ENCODE measurements at regions not wholly inside any gene's neighbourhood (a gene's known extent, or its start where the extent isn't known, plus 50 kb on each side); places are given as distances from the start of the nearest gene placed in this dataset.
"Not testable (repeated sequence)": the region's sequence is repeated elsewhere in the genome, so short reads cannot be mapped to it uniquely, and the experiment has no call there.

DNA sequence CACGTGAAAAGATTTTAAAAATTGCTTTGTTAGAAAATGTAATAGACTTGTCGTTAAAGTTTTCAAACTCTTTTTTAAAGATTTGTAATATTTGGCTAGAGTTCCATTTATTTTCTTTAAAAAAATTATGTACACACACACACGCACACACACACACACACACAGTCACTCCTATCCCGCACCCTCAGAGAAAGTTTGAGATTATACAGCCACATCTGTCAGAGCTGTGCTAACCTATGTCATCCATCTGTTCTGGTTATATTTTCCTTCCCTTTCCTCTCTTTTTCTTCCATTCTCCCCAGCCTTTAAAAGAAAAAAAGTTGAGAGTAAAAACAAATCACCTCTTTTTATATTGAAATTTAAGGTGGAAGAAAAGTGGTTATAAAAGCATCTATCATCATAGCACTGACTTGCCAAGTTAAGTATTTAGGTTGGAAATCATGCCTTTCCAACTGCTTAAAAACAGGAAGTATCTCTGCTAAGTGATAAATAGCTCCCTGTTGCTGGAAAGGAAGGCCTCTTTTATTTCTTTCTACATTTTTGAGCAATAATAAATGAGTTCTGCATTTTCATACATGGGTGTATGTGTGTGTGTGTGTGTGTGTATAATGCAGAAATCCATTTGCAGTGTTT is 163.3 kb upstream of the SPRY1 start:
- no peak for TF ChIP-seq CTCF (IDR thresholded peaks at IDR 0.05; ENCODE audit: borderline replicate concordance)
- intact Hi-C loops (cut with micrococcal nuclease): no loop called here
- Histone ChIP-seq H3K27ac (replicated peaks) (no peak overlapping the region), H3K36me3 (no peaks in the 10 kb centered on the region), H3K4me3 (no peak overlapping the region), H3K4me1 (peaks cover 12% of the 10 kb centered on the region), H3K27me3 (ENCODE audit: low read depth) (no peaks in the 10 kb centered on the region), H3K9me3 (replicated peaks) (peaks cover 6% of the 10 kb centered on the region)
- DNase-seq: no peak

DNA sequence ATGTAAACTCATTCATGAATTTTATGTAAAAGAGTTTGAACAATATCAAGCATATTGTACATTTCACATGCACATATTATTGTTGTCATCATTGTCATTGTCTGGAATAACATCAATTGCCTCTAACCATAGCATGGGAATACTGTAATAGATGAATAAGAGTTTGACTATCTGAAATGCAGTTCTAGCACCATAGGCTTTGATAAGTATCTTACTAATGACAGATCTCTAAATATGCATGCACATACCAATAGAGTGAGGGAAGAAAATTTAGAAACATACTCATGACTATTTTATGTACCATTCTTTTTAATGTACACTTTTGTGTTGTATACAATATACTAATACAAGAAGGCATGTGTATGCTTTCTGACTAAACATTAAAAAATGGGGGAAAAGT is 161.6 kb upstream of the SPRY1 start:
- Histone ChIP-seq H3K4me1 (peaks cover 12% of the 10 kb centered on the region), H3K27me3 (ENCODE audit: low read depth) (no peaks in the 10 kb centered on the region), H3K9me3 (replicated peaks) (no peaks in the 10 kb centered on the region), H3K36me3 (no peaks in the 10 kb centered on the region), H3K4me3 (no peak overlapping the region), H3K27ac (replicated peaks) (no peak overlapping the region)
- DNase-seq: no peak
- no peak for TF ChIP-seq CTCF (IDR thresholded peaks at IDR 0.05; ENCODE audit: borderline replicate concordance)
- intact Hi-C loops (cut with micrococcal nuclease): no loop called here

- H3K27ac ChIP-seq (replicated peaks): no peak overlapping the region
- intact Hi-C loops (cut with micrococcal nuclease): no loop called here
- H3K4me3 ChIP-seq: no peak overlapping the region
- H3K9me3 ChIP-seq (replicated peaks): no peaks in the 10 kb centered on the region
- TF ChIP-seq CTCF (IDR thresholded peaks at IDR 0.05; ENCODE audit: borderline replicate concordance): no peak
- no peaks in the 10 kb centered on the region for H3K27me3 ChIP-seq (ENCODE audit: low read depth)
- H3K4me1 ChIP-seq: peaks cover 12% of the 10 kb centered on the region
- no peaks in the 10 kb centered on the region for H3K36me3 ChIP-seq
- DNase-seq: no peak
These were observed 161.2 kb upstream of the SPRY1 start for GRCh38 chr4:123235431-123235830.

DNA sequence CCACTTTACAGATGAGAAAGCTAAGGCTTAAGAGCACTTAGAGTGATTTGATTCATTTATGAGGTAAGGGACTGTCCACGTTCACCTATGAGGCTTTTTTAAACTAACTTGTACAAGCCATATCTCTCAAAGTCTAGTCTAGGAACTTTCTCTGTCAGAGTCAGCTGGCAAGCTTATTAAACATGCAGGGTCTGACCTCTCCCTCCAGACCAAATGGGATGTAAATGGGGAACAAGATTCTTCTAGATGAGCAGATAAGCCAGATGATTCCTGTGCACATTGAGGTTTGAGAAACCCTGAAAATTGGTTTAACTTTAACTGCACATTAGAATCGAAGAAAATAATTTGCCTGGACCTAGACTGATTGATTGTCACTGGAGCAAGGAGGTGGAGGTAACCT is 160.0 kb upstream of the SPRY1 start:
- DNase-seq: no peak
- H3K27ac ChIP-seq (replicated peaks): no peak overlapping the region
- no peaks in the 10 kb centered on the region for H3K36me3 ChIP-seq
- intact Hi-C loops (cut with micrococcal nuclease): no loop called here
- no peaks in the 10 kb centered on the region for H3K27me3 ChIP-seq (ENCODE audit: low read depth)
- H3K9me3 ChIP-seq (replicated peaks): peaks cover under 1% of the 10 kb centered on the region
- no peak for TF ChIP-seq CTCF (IDR thresholded peaks at IDR 0.05; ENCODE audit: borderline replicate concordance)
- H3K4me3 ChIP-seq: no peak overlapping the region
- H3K4me1 ChIP-seq: peaks cover 12% of the 10 kb centered on the region

DNA sequence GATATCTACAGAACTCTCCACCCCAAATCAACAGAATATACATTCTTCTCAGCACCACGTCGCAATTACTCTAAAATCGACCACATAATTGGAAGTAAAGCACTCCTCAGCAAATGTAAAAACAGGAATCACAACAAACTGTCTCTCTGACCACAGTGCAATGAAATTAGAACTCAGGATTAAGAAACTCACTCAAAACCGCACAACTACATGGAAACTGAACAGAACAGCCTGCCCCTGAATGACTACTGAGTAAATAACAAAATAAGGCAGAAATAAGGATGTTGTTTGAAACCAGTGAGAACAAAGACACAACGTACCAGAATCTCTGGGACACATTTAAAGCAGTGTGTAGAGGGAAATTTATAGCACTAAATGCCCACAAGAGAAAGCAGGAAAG is 156.3 kb upstream of the SPRY1 start:
- H3K4me3 ChIP-seq; intact Hi-C loops (cut with micrococcal nuclease); H3K36me3 ChIP-seq; H3K27ac ChIP-seq (replicated peaks); H3K27me3 ChIP-seq (ENCODE audit: low read depth); H3K9me3 ChIP-seq (replicated peaks); DNase-seq: not testable (repeated sequence)
- H3K4me1 ChIP-seq: peaks cover 21% of the 10 kb centered on the region

DNA sequence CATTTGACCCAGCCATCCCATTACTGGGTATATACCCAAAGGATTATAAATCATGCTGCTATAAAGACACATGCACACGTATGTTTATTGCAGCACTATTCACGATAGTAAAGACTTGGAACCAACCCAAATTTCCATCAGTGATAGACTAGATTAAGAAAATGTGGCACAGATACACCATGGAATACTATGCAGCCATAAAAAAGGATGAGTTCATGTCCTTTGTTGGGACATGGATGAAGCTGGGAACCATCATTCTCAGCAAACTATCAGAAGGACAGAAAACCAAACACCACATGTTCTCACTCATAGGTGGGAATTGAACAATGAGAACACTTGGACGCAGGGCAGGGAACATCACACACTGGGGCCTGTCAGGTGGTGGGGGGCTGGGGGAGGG is 153.4 kb upstream of the SPRY1 start:
- H3K4me3 ChIP-seq; intact Hi-C loops (cut with micrococcal nuclease); H3K27me3 ChIP-seq (ENCODE audit: low read depth); H3K36me3 ChIP-seq; DNase-seq; H3K9me3 ChIP-seq (replicated peaks); H3K27ac ChIP-seq (replicated peaks): not testable (repeated sequence)
- peaks cover 30% of the 10 kb centered on the region for H3K4me1 ChIP-seq

Data from left ventricle myocardium inferior (tissue), 1 donor.